Thoracic aorta (tissue), 2 donors: ENCODE measurements at regions not wholly inside any gene's neighbourhood (a gene's known extent, or its start where the extent isn't known, plus 50 kb on each side); places are given as distances from the start of the nearest gene placed in this dataset.

Experiments
- ATAC-seq: fragments of 150-250 bp; one replicate; pipeline ENCODE4 v1.8.0; 2017; ENCODE audit warnings: low read depth; ENCODE audit not compliant: insufficient number of reproducible peaks, low FRiP score
- DNase-seq: peaks from one replicate; pipeline ENCODE4 v3.0.0-alpha.2; 2020; ENCODE audit warnings: low spot score
- H3K27ac ChIP-seq, 2 donors: fragments of 200-600 bp; sonication (generic); 1 replicate in 1 of 2; 2 replicates in 1 of 2; pipeline ENCODE4 v1.5.1; 2016; ENCODE audit warnings: mild to moderate bottlenecking in 2 of 2, moderate library complexity in 2 of 2
- H3K27me3 ChIP-seq: fragments of 200-600 bp; sonication (generic); replicated peaks from 2 replicates; pipeline ENCODE4 v1.6.0; 2016; ENCODE audit warnings: mild to moderate bottlenecking; ENCODE audit not compliant: insufficient read depth
- H3K36me3 ChIP-seq: fragments of 200-600 bp; sonication (generic); one replicate; pipeline ENCODE4 v1.5.1; 2016
- H3K4me1 ChIP-seq, 2 donors: fragments of 200-600 bp; sonication (generic); 1 replicate in 1 of 2; 2 replicates in 1 of 2; pipeline versions ENCODE4 v1.5.1 to v1.6.0; 2016; ENCODE audit warnings: low read depth in 2 of 2, mild to moderate bottlenecking in 1 of 2; ENCODE audit not compliant: control insufficient read depth in 1 of 2
- H3K4me3 ChIP-seq: fragments of 200-600 bp; sonication (generic); 2 replicates; pipeline ENCODE4 v1.5.1; 2016; ENCODE audit warnings: mild to moderate bottlenecking
- H3K9me3 ChIP-seq: fragments of 200-600 bp; sonication (generic); 2 replicates; pipeline ENCODE4 v1.5.1; 2016
- CTCF ChIP-seq: fragments of 200-600 bp; sonication (generic); IDR thresholded peaks from one replicate; pipeline ENCODE4 v1.5.1; 2019; ENCODE audit warnings: antibody characterized with exemption

- DNase-seq: no peak
- Histone ChIP-seq H3K27me3 (no peaks in the 10 kb centered on the region), H3K27ac (peak overlapping the region; percentile 78 to 85), H3K4me3 (peak overlapping the region; percentile 49), H3K4me1 (peaks cover 5 to 47% of the 10 kb centered on the region in 2 donors), H3K9me3 (no peaks in the 10 kb centered on the region), H3K36me3 (no peaks in the 10 kb centered on the region)
- no peak for ATAC-seq
- TF ChIP-seq CTCF: no peak
These were observed 451.0 kb downstream of the SLC4A3 start for GRCh38 chr2:220078439-220078838.

GRCh38 chr2:220079595-220079994 is 452.2 kb downstream of the SLC4A3 start:
- ATAC-seq: no peak
- H3K36me3 ChIP-seq: no peaks in the 10 kb centered on the region
- no peak overlapping the region for H3K27ac ChIP-seq
- no peak for TF ChIP-seq CTCF
- peaks cover 5 to 47% of the 10 kb centered on the region in 2 donors for H3K4me1 ChIP-seq
- no peaks in the 10 kb centered on the region for H3K27me3 ChIP-seq
- no peaks in the 10 kb centered on the region for H3K9me3 ChIP-seq
- DNase-seq: no peak
- no peak overlapping the region for H3K4me3 ChIP-seq

GRCh38 chr2:220081171-220081570 is 453.7 kb downstream of the SLC4A3 start:
- TF ChIP-seq CTCF: no peak
- Histone ChIP-seq H3K4me3 (no peak overlapping the region), H3K27ac (no peak overlapping the region), H3K4me1 (peaks cover 5 to 48% of the 10 kb centered on the region in 2 donors), H3K9me3 (no peaks in the 10 kb centered on the region), H3K27me3 (no peaks in the 10 kb centered on the region), H3K36me3 (no peaks in the 10 kb centered on the region)
- DNase-seq (no peak), ATAC-seq (no peak)

GRCh38 chr2:220090050-220090449 is 462.6 kb downstream of the SLC4A3 start:
- TF ChIP-seq CTCF: no peak
- Histone ChIP-seq H3K36me3 (no peaks in the 10 kb centered on the region), H3K27me3 (no peaks in the 10 kb centered on the region), H3K4me3 (peak overlapping the region; percentile 30), H3K9me3 (no peaks in the 10 kb centered on the region), H3K4me1 (peaks cover 6 to 21% of the 10 kb centered on the region in 2 donors), H3K27ac (no peak overlapping the region)
- ATAC-seq: no peak
- DNase-seq: no peak

- H3K27me3 ChIP-seq: no peaks in the 10 kb centered on the region
- no peak for DNase-seq
- TF ChIP-seq CTCF: no peak
- H3K4me1 ChIP-seq: no peaks in the 10 kb centered on the region
- no peaks in the 10 kb centered on the region for H3K9me3 ChIP-seq
- H3K4me3 ChIP-seq: no peak overlapping the region
- H3K27ac ChIP-seq: no peak overlapping the region
- no peak for ATAC-seq
- no peaks in the 10 kb centered on the region for H3K36me3 ChIP-seq
These were observed 469.0 kb downstream of the SLC4A3 start for GRCh38 chr2:220096406-220096805.
